Hepatocyte (in vitro differentiated cells): ENCODE measurements at regions not wholly inside any gene's neighbourhood (a gene's known extent, or its start where the extent isn't known, plus 50 kb on each side); places are given as distances from the start of the nearest gene placed in this dataset.

Experiments used
- CTCF ChIP-seq: fragments of 200-600 bp; sonication (generic); IDR thresholded peaks from 2 replicates; pipeline ENCODE4 v1.5.1; 2016; ENCODE audit warnings: antibody characterized with exemption, mild to moderate bottlenecking; ENCODE audit not compliant: poor library complexity
- EZH2 ChIP-seq: fragments of 200-600 bp; sonication (generic); IDR thresholded peaks from 2 replicates; pipeline ENCODE4 v1.6.1; 2016; ENCODE audit warnings: antibody characterized with exemption, mild to moderate bottlenecking, borderline replicate concordance
- EZH2phosphoT487 ChIP-seq: fragments of 200-600 bp; sonication (generic); IDR thresholded peaks from one replicate; pipeline ENCODE4 v1.6.1; 2018; ENCODE audit warnings: antibody characterized with exemption, mild to moderate bottlenecking, low read depth, moderate library complexity; ENCODE audit not compliant: unreplicated experiment, severe bottlenecking

- TF ChIP-seq CTCF (no peak), EZH2 (no peak), EZH2phosphoT487 (no peak)
Observed at GRCh38 chr20:6664574-6664973, 102.9 kb upstream of the BMP2 start.
